Activated CD8-positive, alpha-beta T cell treated with anti-CD3 and anti-CD28 coated beads for 36 hours (primary cell): ENCODE measurements at regions not wholly inside any gene's neighbourhood (a gene's known extent, or its start where the extent isn't known, plus 50 kb on each side); places are given as distances from the start of the nearest gene placed in this dataset.
"Not testable (repeated sequence)": the region's sequence is repeated elsewhere in the genome, so short reads cannot be mapped to it uniquely, and the experiment has no call there.

ENCODE experiments used
- ATAC-seq: fragments of 200-7000 bp; cut with Tn5 transposase; one replicate; pipeline ENCODE4 v1.10.0; 2021; ENCODE audit warnings: mild to moderate bottlenecking, moderate library complexity
- CTCF ChIA-PET: fragments of 350-600 bp; sonication (Branson Sonifier 250); formaldehyde crosslinking; loops from one replicate; lab custom pipeline; 2021; ENCODE audit warnings: antibody characterized with exemption; lab: Charles Lee
- POLR2A ChIA-PET: fragments of 350-600 bp; sonication (Branson Sonifier 250); formaldehyde crosslinking; loops from one replicate; lab custom pipeline; 2021; ENCODE audit warnings: antibody characterized with exemption; lab: Charles Lee
- DNase-seq: peaks from one replicate; pipeline ENCODE4 v3.0.0-alpha.2; 2020
- H3K27ac Mint-ChIP-seq: one replicate; pipeline ENCODE4 v1.8.0; 2021; ENCODE audit warnings: mild to moderate bottlenecking, mixed read lengths
- H3K27me3 Mint-ChIP-seq: one replicate; pipeline ENCODE4 v1.8.0; 2021; ENCODE audit warnings: mixed read lengths
- H3K36me3 Mint-ChIP-seq: one replicate; pipeline ENCODE4 v1.8.0; 2021; ENCODE audit warnings: low read depth, mixed read lengths
- H3K4me1 Mint-ChIP-seq: one replicate; pipeline ENCODE4 v1.8.0; 2021; ENCODE audit warnings: low read depth, mixed read lengths
- H3K4me3 Mint-ChIP-seq: one replicate; pipeline ENCODE4 v1.8.0; 2021; ENCODE audit warnings: mild to moderate bottlenecking, moderate library complexity, mixed read lengths
- H3K9me3 Mint-ChIP-seq: one replicate; pipeline ENCODE4 v1.8.0; 2021; ENCODE audit warnings: mixed read lengths
- CTCF ChIP-seq: fragments of 200-600 bp; IDR thresholded peaks from one replicate; pipeline ENCODE4 v1.8.0; 2022; ENCODE audit warnings: antibody characterized with exemption, mild to moderate bottlenecking
- intact Hi-C: fragments of 100-400 bp; cut with micrococcal nuclease; formaldehyde crosslinking; loops from one replicate; pipeline ENCODE4 v1.10.0; 2022

- intact Hi-C loops: no loop called here
- Mint-ChIP-seq H3K9me3 (no peaks in the 10 kb centered on the region), H3K27me3 (peaks cover 14% of the 10 kb centered on the region), H3K4me1 (no peaks in the 10 kb centered on the region), H3K4me3 (no peak overlapping the region), H3K36me3 (no peaks in the 10 kb centered on the region), H3K27ac (no peak overlapping the region)
- ChIA-PET POLR2A (no interaction called here), CTCF (no interaction called here)
- peak; percentile 10 for TF ChIP-seq CTCF
- no peak for DNase-seq
- ATAC-seq: no peak
Observed at GRCh38 chrX:1118572-1119199, 93.8 kb downstream of the CRLF2 start.

- intact Hi-C loops, DNase-seq, POLR2A ChIA-PET, H3K4me3 Mint-ChIP-seq, CTCF ChIA-PET, H3K9me3 Mint-ChIP-seq, H3K36me3 Mint-ChIP-seq, ATAC-seq, H3K27ac Mint-ChIP-seq: not testable (repeated sequence)
- Mint-ChIP-seq H3K4me1 (peaks cover 11% of the 10 kb centered on the region), H3K27me3 (peaks cover 12% of the 10 kb centered on the region)
Observed at GRCh38 chrX:1115411-1115810, 97.0 kb downstream of the CRLF2 start.

- POLR2A ChIA-PET: no interaction called here
- CTCF ChIA-PET: no interaction called here
- H3K4me1 Mint-ChIP-seq: peaks cover 11% of the 10 kb centered on the region
Observed at GRCh38 chrX:1112321-1112720, 100.1 kb downstream of the CRLF2 start.

GRCh38 chrX:1111601-1112300, 100.7 kb downstream of the CRLF2 start:
- no peak overlapping the region for H3K4me3 Mint-ChIP-seq
- H3K9me3 Mint-ChIP-seq: peaks cover 2% of the 10 kb centered on the region
- ChIA-PET CTCF (no interaction called here), POLR2A (no interaction called here)
- H3K27ac Mint-ChIP-seq: no peak overlapping the region
- peaks cover 11% of the 10 kb centered on the region for H3K4me1 Mint-ChIP-seq
- TF ChIP-seq CTCF: no peak
- H3K27me3 Mint-ChIP-seq: peaks cover 29% of the 10 kb centered on the region
- no peaks in the 10 kb centered on the region for H3K36me3 Mint-ChIP-seq
- intact Hi-C loops: no loop called here
- ATAC-seq (no peak), DNase-seq (peak; percentile 13)

More at GRCh38 chrX:1112321-1112720, 100.1 kb downstream of the CRLF2 start:
- Mint-ChIP-seq H3K36me3 (no peaks in the 10 kb centered on the region), H3K4me3 (no peak overlapping the region), H3K27ac (no peak overlapping the region), H3K27me3 (peaks cover 25% of the 10 kb centered on the region), H3K9me3 (peaks cover 2% of the 10 kb centered on the region)
- ATAC-seq (no peak), DNase-seq (no peak)
- intact Hi-C loops: no loop called here
- no peak for TF ChIP-seq CTCF

GRCh38 chrX:1109580-1110119, 102.8 kb downstream of the CRLF2 start:
- POLR2A ChIA-PET: no interaction called here
- H3K27ac Mint-ChIP-seq: no peak overlapping the region
- CTCF ChIA-PET: no interaction called here
- peaks cover 2% of the 10 kb centered on the region for H3K9me3 Mint-ChIP-seq
- H3K4me1 Mint-ChIP-seq: peaks cover 11% of the 10 kb centered on the region
- ATAC-seq (no peak), DNase-seq (no peak)
- no peaks in the 10 kb centered on the region for H3K36me3 Mint-ChIP-seq
- H3K4me3 Mint-ChIP-seq: no peak overlapping the region
- TF ChIP-seq CTCF: no peak
- intact Hi-C loops: no loop called here
- peaks cover 31% of the 10 kb centered on the region for H3K27me3 Mint-ChIP-seq
